OCI-LY1 (cell line): ENCODE measurements at regions not wholly inside any gene's neighbourhood (a gene's known extent, or its start where the extent isn't known, plus 50 kb on each side); places are given as distances from the start of the nearest gene placed in this dataset.

ENCODE experiments used
- EZH2 ChIP-seq: fragments of 200-600 bp; sonication (generic), shearing (Covaris generic); IDR thresholded peaks from 2 replicates; pipeline ENCODE4 v1.8.0; 2017; ENCODE audit warnings: borderline replicate concordance, mixed run types, mild to moderate bottlenecking, antibody characterized with exemption, low read length, moderate library complexity, mixed read lengths
- TF ChIP-seq, protein P1 (sequence below): fragments of 200-600 bp; sonication (generic), shearing (Covaris generic); IDR thresholded peaks from 2 replicates; pipeline ENCODE4 v1.5.1; 2017; ENCODE audit warnings: mild to moderate bottlenecking, antibody characterized with exemption, low read length, moderate library complexity, mixed read lengths

DNA sequence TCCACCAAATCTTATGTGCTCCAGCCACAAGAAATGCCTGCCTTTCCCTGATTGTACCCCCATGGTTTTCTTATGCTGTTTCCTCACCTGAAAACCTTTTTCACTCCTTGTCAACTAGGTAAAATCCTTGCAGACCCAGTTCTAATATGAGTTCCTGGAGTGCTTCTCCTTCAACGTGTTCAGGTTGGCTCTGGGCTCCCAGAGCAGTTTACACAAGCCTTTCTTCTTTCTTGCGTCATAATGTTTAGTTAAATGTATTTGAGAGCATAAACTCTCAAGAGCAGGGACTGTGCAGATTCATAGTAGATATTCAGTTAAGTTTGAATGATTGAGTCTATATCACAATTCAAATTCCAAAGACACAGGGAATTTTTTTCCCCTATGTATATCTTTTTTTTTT is 484.8 kb upstream of the CCDC196 start:
- TF ChIP-seq, protein P1, sequence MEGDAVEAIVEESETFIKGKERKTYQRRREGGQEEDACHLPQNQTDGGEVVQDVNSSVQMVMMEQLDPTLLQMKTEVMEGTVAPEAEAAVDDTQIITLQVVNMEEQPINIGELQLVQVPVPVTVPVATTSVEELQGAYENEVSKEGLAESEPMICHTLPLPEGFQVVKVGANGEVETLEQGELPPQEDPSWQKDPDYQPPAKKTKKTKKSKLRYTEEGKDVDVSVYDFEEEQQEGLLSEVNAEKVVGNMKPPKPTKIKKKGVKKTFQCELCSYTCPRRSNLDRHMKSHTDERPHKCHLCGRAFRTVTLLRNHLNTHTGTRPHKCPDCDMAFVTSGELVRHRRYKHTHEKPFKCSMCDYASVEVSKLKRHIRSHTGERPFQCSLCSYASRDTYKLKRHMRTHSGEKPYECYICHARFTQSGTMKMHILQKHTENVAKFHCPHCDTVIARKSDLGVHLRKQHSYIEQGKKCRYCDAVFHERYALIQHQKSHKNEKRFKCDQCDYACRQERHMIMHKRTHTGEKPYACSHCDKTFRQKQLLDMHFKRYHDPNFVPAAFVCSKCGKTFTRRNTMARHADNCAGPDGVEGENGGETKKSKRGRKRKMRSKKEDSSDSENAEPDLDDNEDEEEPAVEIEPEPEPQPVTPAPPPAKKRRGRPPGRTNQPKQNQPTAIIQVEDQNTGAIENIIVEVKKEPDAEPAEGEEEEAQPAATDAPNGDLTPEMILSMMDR: no peak
- no peak for TF ChIP-seq EZH2
